GM18868 (cell line): ENCODE measurements at regions not wholly inside any gene's neighbourhood (a gene's known extent, or its start where the extent isn't known, plus 50 kb on each side); places are given as distances from the start of the nearest gene placed in this dataset.

Experiments used
- ATAC-seq: cut with Tn5 transposase; IDR thresholded peaks from one replicate; pipeline ENCODE4 v1.9.1; 2021; ENCODE audit warnings: mild to moderate bottlenecking, moderate library complexity; ENCODE audit not compliant: unreplicated experiment

DNA sequence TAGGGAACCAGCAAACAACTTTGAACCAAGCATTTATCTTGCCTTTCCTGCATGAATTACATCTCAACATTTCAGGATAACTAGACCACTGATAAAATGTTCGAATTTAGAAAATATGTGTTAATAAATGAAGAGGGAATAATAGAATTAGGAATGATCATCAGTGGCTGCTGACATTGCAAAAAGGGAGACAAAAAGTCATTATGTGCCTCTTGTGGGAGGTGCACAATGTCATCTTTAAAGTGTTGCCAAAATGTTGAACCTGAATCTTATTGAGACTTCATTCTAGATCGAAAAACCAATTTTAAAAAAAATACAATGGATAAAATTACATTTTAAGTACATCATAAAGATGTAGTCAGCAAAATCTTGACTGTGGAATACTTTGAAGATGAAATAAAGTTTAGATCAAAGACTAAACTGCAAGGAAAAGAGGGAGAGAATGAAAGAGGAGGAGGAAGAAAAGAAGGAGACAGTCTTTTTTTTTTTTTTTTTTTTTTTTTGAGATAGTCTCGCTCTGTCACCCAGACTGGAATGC, 299.3 kb downstream of the FBXW7 start:
- ATAC-seq: no peak

DNA sequence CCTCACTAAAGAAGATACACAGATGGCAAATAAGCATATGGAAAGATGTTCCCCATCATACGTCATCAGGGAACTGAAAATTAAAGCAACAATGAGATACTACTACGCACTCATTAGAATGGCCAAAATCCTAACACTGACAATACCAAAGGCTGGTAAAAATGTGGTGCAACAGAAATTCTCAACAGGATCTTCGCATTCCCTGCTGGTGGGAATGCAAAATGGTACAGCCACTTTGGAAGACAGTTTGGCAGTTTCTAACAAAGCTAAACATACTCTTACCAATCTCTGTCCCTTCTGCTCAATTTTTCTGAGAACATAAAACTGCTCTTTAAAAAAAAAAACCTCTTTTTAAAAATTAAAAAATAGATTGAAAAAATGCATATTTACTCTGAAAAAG, 300.2 kb downstream of the FBXW7 start:
- ATAC-seq: no peak

DNA sequence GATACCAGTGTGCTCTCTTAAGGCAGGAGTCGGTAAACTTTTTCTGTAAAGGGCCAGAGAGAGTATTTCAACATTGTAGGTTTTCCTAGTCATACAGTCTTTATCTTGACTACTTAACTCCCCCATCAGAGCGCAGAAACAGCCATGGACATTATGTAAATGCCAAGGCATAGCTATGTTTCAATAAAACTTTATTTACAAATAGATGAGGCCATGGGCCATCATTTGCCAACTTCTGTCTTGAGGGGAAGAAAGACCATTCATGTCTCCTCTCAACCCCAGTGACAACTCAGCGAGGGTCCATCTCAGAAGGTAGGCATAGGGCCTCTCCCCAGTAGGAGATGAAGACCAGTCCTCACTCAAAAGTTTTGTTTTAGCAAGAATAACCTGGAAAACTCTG, 301.3 kb downstream of the FBXW7 start:
- no peak for ATAC-seq

DNA sequence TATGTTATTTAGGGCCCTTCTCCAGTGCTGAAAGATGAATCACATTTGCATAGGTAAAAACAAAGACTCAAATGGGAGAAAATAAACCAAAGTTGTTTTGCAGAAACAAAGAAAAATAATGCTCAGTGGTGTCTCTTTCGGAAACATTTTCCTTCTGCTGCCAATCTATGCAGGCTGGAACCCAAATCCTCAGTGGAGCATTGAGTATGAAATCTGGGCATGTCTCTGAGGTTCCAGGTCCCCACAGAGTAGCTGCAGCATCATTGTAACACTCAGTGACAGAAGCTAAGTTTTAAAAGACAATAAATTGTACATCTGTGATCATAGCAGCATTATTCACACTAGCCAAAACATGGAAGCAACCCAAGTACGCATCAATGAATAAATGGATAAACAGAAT, 303.6 kb downstream of the FBXW7 start:
- ATAC-seq: no peak

DNA sequence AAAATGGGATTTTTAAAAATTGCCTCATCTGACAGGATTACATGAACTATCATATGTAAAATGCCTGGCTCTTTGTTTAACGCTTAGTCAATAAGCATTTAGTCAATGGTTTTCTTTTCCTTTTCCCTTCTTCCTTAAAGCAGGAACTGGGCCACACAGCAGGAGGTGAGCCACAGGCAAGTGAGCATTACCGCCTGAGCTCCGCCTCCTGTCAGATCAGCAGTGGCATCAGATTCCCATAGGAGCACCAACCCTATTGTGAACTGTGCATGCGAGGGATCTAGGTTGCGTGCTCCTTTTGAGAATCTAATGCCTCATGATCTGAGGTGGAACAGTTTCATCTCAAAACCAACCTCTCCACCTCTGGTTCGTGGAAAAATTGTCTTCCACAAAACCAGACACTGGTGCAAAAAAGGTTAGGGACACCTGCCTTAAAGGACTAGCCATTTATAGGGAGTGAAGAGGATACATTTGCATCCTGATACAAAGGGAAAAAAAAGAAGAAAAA, 306.1 kb downstream of the FBXW7 start:
- ATAC-seq: no peak

DNA sequence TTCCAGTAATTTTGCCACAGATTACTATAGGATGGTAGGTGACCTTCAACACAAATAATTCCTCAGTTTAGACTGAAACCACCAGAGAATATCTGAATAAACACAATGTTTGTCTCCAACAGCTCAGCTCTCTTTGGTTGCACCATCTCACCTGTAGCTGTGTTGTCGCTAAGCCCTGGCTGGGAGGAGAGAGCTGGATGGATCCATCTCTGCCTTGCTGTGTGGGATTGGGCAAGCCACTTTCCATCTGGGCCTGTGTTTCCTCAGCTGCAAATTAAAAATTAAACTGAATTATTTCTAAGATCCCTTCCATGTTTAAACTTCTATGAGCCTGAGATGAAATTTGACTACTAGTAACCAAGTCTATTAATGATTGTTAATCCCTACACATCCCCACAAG, 310.2 kb downstream of the FBXW7 start:
- ATAC-seq: no peak

DNA sequence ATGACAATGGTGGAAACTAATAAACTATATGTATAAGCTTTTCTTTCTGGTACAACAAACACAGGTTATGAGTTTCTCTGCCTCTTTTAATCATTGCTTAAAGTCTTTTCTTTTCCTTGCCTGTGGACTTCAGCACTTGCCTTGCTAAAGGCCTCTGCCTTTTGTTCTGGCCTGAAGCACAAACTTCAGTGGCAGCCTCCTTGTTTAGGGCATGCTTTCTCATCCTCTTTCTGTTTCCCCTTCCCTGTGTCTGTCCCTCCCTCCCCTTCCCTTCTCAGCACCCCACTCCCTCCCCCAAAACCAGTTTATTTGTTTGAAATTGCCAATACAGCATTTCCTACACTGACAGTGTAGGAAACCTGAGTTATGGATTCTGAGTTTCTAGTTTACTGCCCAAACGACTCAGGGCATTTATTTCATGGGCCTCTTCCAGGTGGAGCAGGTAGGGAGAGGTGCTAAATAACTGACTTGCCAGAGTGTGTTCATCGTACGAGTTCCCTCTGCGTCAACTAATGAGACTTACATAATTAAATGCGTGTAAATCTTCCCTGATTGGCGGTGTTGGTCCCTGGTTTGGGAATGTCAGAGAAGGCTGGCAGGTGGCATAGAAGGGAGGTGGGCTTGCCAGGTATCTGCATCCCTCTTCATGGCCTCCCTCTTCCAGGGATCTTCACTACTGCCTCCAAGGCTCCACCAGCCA, 311.0 kb downstream of the FBXW7 start:
- no peak for ATAC-seq

DNA sequence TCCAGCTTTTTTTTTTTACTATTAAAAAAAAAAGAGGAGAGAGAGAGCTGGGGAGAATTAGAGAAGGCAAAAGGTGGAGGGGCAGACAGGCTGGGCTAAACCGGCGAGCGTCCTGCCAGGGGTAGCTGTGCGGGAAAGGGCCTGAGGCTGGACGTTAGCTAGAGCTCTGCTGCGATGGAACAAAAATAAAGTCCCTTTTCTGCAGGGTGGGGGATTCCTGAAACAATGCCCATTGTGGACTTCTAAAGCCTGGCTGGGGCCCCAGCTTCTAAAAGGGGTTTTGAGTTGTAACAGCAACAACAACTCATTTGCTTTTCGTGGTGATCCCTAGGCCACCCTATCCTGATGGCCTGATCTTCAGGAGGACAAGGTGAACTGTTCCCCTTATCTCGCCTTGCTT, 311.7 kb downstream of the FBXW7 start:
- no peak for ATAC-seq

DNA sequence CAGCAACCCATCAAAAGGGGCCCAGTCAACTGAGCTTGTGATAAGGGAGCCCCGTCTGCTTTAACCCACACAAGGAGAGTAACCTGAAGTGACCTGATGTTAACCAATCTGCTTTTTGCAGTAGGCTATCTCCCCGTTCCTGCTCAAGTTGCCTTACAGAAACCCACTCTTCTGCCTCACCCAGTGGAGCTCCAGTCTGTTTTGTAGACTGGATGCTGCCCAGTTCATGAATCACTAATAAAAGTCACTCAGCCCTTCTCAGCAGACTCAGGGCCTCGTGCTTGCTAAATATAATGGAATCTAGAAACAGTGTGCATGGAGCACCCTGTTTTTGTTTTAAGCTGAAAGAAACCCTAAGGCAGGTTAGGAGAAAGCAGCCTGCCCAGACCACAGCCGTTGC, 312.3 kb downstream of the FBXW7 start:
- no peak for ATAC-seq

DNA sequence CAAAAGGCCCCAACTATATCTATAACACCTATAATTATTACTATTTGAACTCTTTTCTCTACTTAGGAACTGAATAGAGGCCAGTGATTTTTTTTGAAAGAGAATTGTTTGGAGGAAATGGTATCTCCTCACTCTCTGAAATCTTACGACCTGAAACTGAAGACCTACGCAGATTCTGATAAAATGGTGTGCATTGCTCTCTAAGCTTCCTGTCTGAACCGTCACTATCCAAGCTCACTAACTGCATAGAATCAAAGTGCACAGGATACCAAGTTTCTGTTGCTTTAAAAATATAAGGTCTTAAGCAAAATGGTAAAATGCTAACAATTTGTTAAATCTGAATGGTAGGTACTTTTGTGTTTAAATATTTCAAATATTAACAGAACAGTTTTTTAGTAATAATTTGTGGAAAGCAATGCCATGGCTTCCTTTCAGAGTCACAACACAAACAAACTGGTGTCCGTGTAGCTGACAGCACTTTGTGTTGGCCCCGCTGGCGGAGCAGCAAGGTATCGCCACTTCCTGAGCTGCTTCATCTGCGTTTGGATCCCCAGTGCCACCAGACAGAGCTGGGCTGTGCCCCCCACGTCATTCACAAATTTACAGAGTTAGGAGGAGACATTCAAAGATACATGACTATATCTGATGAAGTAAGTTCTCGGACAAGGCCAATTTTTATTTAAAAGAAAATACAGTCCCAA, 313.9 kb downstream of the FBXW7 start:
- no peak for ATAC-seq

DNA sequence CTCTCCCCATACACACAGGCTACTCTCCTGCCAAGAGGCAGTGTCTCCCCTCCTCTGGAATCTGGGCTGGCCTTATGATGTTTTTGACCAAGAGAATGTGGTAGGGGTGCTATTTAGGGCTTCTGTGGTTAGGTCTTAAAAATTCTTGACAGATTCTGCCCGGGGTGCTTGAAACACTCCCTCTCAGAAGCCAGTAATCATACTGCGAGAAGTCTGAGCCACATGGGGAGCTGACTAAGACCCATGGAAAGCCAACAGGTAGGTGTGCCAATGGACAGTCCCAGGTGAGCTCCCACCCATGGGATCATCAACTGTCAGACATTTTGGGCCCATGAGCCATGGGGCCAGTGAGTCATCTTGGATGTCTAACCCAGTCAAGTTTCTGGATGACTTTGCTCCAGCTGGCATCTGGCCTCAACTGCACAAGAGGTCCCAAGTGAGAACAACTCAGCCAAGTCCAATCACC, 315.7 kb downstream of the FBXW7 start:
- no peak for ATAC-seq

DNA sequence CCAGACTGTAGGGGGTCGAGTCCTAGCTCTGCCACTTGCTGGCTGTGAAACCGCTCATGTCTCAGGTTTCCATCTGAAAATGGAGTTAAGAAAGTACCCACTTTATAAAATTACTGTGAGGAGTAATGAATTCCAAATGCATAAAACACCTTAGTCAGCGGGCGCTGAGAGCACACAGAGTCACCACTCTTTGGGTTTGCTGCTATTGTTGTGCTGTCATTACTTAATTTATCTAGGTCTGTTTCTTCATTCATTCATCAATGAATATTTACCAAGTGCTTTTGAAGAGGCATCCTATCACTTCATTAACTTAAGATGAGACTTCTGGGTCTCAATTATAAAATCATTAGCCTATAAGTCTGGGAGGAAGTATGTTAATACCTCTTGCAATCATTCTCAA, 317.3 kb downstream of the FBXW7 start:
- ATAC-seq: no peak

DNA sequence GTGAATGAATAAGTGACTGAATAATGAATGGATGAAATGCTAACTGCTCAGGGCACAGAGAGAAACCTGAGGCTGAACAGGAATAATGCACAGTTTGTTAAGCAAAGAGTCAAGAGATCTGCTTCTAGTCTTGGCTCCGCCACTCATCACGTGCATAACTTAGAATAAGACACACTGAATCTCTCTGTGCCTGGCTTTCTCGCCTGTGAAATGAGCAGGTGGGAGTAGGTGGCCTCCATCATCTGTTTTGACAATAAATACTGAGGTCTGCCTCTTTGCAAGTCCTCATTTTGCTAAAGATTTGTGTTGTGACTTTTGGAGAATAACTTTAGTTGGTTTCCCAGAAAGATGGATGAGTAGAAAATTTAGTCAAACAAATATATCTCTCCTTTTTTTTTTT, 318.0 kb downstream of the FBXW7 start:
- ATAC-seq: no peak

DNA sequence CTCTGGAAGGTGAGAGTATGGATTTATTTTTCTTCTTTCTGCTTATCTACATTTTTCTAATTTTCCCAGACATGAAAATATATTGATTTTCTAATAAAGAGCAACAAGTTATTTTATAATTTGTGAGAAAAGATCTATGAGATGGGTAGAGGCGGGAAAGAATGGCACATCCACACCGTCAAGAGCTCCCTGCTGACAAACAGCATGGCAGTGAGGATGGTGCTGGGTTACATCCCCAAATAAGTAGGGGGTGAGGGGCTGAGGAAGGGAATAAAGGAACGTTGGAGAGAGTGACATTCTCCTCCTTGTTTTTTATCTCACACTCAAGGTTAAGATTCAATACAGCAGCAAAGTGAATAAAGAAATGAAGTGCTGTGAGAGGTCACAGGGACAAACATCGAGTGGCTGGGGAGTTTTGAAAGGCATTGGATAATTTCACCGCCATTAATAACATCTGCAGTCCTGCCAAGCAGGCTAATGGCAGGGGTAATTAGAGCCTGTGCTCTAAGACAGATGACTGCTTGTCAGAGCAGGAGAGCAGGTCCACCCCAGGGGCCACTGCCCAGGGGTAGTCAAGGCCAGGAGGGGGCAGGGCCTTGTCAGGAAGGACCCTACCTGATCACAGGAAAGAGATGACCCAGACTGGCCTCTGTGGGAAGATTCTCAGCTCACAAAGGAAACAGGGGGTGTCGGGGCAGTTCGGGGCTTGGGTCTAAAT, 323.8 kb downstream of the FBXW7 start:
- ATAC-seq: no peak

DNA sequence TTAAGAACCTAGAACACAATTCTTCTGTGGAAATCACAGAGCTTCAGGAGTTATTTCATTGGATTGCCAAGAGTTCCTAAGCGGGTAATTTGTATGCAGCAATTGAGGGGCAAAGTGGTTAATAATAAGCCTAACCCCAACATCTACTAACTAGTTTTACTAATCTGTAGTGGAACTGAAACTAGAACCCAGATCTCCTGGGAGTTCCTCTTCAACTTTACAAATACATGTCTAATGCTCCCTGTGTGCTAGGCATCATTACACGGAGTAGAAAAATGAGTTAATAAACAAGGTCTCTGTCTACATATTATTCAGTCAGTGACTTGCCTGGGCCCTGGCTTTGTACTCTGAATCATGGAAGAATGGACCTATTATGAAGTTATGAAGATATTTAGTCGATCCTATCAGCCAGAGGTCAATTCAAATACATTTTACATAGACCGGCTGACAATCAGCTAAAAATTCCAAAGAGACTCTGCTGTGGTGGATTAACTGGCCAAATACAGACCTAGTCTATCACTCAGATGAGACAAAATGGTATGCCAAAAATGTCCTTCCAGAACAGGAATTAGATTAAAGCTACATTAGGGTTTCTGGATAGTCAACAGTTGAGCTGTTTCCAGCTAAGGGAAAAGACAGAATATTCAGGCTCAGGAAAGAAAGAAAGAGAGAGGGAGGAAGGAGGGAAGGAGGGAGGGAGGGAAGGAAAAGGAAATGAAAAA, 326.0 kb downstream of the FBXW7 start:
- no peak for ATAC-seq

DNA sequence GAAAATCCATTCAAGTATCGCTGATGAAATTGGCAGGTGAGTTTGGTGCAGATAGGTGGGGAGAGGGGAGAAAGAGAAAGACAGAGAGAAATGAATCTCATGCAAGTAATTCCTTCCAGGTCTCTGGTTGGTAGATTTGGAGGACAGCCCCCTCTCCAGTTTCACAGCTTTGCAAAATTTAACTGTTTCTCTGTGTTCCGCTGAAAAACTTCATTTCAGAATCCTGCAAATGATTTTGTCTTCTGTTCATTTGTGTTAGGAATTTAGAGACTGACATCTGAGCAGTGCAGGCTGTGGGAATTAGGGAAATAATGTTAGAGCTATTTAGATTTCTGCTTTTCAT, 328.5 kb downstream of the FBXW7 start:
- ATAC-seq: no peak

DNA sequence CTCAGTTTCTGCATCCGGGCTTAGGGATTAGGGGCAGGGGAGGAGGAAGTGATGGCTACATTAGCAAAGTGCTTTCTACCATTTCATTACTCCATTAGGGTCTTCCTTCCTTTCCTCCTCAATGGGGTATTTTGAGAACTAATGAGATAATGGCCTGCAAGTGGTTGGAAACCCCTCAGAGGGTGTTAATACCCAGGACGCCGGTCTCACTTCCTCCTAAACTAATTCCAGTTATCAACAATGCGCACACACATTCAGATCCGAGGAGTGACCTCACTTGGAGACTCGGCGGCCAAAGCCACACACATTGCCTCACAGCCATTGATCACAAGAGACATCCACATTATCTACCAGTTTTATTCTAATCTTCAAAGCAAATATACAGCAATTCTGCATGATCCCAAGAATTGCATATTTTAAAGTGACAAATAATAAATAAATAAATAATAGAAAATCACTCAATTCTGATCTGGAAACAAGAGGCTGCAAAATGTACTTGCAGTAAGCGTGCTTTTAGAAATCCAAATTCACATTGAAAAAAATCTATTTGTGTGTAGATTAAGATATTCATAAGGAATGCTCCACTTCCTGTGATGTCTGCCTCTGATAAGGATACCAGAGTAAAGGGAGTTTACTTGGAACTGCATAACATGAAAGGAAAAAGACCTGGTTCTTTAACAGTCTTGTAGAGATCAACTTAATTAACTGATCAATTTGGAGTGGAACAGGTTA, 329.1 kb downstream of the FBXW7 start:
- ATAC-seq: no peak

DNA sequence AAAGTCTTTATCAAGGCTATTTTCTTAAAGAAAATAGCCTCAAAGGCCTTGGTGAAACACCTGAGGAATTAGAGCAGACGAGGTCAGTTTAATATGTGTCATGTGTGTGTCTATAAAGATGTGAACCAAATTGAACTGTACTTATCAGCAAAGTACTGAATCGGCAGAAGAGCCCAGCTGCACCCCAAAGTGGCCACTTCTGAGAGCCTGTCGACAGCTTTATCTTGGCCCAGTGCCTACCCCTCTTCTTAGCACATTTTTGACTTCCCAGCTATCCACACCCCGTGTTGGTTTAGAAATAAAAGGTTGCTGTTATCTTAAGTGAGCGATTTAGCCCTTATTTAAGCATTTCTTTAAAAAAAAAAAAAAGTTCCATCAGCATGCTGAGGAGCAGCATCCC, 329.7 kb downstream of the FBXW7 start:
- no peak for ATAC-seq

DNA sequence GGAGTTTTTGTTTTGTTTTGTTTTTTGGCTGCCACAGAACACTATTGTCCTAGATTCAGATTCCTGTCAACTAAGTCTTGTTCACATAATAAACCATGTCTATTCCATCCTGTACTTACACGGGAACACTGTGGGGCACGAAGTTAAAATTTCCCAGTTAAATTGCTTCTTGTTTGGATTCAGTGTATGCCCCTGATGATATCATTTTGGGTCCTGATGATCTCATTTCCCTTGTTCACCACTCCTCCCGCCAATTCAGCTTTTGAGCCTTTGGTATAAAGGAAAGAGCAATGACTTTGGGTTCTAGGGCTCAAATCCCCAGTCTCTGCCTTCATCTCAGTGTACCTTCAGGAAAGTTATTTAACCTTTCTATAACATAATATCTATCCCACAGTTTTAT, 333.5 kb downstream of the FBXW7 start:
- ATAC-seq: no peak
